ENCODE measurements at regions not wholly inside any gene's neighbourhood (a gene's known extent, or its start where the extent isn't known, plus 50 kb on each side); places are given as distances from the start of the nearest gene placed in this dataset.
"Not testable (repeated sequence)": the region's sequence is repeated elsewhere in the genome, so short reads cannot be mapped to it uniquely, and the experiment has no call there.

DNA sequence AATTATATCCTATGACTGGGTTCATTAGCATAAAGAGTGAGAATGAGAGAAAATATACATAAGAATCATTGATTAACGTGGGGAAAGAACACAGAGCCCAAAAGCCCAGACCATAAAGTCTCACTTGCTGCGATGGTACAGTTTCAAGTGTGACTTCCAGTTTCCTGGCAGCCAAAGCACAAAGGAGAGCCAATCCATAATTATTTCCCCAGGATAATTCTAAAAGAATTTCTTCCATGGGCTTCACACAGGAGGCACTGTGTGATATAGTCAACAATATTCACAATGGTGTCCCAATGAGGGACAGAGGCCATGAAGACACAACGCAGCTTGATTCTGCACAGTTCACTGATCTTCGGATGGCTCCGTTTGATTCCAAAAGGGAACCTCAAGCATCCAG, 321.6 kb downstream of the PLPP3 start:
- DNase-seq: no peak

DNA sequence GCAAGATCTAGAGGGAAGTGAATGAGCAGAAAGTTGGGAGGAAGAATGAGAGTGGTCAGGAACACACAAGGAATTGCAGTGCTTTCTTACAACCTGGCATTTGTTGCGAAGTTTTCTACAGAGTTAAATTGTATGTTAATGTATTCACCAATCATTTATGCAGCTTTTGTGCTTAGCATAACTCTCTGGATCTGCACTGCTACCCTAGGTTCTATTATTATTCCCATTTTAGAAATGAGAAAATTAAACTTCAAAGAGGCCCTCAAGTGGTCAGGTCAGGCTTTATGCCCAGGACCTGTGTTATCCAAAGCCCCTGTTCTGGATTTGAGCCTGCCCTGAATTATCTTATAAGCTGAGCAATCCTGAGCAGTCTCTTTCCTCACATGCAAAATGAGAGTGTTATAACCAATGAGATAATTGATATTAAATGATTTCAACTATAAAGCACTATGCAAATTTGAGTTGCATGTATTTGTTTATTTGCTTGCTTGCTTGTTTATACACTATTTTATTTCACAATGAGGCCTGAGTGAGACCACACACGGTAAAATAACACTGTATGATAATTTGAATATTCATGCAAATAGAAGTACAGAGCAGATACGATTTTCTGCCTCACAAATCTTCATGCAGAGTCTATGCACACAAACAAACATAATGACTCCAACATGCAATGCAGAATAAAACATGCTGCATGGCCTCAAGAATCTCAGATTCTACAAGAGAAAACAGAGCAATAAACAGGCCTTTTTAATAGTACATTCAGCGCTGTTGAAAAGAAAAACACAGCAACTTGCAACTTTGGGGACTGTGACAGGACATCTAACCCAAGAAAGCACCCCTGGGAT, 323.0 kb downstream of the PLPP3 start:
- no peak for DNase-seq

DNA sequence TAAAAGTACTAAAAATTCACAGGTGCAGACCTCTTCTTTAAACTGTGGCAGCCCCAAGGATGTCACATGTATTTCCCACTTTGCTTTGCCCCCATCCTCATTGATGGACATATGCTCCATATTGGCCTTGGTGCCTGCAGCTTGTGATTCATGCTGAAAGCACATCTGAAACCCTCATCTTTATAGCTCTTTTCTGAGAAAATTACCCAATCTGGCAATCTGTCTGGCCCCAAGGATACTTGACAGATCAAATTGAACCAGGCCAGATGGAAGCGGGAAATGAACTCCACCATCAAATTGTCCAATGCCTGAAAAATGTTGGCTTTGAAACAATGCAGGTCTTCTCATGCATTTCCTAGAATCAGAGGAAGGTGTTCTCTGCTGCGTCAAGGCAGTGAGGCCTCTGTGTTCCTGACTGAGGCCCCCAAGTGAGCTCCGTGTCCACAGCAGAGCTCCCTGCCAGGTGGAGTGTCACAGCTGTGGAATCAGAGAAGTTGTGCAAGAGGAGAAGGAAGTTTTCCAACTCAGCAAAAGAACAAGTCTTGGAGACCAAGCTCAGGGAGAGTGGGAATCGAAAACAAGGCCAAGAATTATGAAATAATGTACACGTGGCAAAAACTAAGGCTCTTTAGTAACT, 323.7 kb downstream of the PLPP3 start:
- DNase-seq: no peak

DNA sequence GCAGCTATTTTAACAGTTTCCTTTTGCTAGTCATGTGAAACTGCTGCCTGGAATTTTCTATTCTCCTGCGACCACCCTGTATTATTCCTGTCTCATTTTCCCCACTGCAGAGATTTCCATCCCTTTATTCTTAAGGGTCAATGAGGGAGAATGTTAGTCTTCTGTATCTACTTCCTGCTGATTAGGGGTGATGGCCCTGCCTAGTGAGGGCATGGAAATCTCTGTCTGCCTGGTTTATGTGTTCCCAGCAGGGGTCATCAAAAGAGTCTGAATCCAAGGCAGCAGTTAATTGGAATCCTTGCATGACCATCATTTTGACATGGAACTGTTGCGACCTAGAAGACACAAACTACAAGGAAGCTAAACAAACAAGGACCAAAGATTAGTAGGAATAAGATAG, 325.2 kb downstream of the PLPP3 start:
- DNase-seq: no peak

DNA sequence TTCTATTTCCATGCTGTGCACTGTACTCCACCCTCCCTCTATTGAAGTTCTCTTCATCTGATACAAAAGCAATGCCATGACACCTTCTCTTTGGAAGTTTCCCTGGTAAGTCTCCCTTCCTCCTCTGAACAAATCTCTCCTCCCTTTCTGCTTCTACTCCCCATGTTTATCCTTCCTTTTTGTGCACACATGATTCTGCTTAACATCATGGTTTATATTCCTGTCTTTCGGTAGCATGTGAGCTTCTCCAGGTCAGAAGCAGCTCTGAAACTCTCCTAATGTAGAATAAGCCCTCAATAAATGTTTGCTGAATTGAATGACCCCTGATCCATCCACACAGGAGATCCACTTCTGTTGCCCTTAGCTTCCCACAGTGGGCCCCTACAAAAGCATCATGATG, 328.6 kb downstream of the PLPP3 start:
- DNase-seq: no peak

DNA sequence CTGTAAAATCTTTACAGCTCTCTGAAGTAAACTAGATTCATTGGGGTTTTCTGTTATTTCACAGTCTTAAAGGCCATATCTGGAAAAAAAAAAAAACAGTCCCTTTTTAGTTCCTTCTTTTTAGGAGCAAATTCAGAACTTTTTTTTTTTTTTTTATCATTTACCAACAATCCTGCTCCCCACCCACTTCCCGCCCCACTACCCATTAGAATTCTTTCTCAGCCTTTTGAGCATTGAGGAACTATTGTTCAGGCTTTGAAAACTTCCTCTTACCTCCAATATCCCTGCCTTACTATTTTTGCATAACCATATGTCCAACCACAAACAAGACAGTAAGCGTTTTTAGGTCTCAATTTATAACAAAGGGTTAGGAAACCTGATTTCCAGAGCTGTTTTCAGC, 330.1 kb downstream of the PLPP3 start:
- no peak for DNase-seq

DNA sequence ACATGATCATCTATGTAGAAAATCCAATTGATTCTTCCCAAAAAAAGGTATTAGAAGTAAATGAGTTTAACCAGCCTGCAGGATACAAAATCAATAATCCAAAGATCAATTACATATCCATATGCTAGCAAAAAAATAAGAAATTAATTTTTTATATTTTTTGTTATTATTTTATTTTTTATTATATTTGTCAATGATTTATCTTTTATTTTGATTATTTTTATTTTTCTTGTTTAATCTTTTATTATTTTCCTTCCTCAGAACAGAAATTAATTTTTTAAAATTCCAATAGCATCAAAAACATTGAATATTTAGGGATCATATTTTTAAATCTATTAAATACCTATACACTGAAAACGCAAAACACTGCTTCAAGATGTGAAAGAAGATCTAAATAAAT, 331.2 kb downstream of the PLPP3 start:
- DNase-seq: no peak

DNA sequence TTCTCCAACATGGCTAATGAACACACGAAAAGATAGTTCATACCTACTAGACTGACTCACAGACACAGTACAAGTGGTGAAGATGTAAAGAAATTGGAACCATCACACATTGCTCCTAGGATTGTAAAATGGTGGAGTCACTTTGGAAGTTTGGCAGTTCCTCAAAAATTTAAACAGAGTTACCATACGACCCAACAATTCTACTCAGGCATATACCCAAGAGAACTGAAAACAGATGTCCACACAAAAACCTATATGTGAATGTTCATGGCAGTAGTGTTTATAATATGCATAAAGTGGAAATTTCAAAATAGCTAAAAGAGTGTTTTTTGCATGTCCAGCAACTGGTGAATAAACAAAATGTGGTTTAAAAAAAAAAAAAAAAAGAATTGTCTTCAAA, 332.6 kb downstream of the PLPP3 start:
- DNase-seq: not testable (repeated sequence)

DNA sequence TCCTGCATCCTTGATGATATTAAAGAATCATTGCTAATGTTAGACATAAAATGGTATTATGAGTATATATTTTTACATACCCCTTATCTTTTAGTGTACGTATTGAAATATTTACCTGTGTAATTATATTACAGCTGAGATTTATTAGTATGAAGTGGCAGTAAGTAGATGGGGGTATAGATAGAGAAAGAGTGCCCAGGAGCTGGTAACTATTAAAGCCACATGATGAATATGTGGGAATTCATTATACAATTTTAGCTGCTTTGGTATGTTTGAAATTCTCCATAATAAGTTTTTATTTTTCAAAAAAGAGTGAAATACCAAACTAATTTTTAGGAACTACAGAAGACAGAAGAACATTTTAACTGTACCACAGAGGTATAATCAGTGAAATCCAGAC, 339.0 kb downstream of the PLPP3 start:
- no peak for DNase-seq

DNA sequence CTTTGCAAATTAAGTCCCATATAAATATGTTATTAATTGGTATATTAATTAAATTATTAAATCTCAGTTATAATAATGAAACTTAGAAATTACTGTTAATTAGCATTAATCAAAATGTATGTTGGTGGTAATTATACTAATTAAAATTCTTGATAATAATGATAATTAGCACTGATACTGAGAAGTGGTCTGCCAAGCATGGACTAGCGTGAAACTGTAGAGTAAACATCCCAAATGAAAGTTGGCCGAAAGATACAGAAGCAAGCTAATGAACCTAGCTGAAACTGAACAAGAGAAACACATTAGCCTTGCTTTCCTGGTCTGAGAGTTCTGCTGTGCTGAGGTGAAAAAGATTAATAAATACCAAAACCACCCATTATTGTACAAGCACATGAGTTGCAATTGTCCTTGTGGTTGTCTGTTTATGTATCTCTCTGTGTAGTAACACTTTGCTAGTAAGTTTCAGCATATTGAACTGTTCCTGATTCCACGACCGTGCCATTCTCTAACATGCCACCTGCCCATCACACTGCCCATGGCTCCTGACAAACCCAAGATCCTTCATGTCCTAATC, 341.8 kb downstream of the PLPP3 start:
- no peak for DNase-seq

DNA sequence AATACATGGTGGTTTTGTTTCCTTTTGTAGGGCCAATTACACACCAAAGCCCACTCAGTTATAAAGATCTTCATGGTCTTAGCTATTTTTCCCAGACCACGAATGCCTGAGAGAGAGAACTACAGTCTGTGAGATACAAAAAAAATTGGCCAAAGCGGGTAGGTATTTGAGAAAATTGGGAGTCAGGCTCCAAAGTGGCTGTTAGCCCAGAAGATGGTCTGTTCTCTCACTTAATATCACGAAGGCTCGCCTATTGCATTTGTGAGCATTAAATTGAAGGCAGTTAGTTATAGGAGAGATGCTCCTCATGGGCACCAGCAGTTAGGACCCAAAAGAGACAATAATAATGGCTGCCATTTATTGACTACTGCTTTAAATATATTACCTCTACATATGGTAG, 342.7 kb downstream of the PLPP3 start:
- DNase-seq: no peak

DNA sequence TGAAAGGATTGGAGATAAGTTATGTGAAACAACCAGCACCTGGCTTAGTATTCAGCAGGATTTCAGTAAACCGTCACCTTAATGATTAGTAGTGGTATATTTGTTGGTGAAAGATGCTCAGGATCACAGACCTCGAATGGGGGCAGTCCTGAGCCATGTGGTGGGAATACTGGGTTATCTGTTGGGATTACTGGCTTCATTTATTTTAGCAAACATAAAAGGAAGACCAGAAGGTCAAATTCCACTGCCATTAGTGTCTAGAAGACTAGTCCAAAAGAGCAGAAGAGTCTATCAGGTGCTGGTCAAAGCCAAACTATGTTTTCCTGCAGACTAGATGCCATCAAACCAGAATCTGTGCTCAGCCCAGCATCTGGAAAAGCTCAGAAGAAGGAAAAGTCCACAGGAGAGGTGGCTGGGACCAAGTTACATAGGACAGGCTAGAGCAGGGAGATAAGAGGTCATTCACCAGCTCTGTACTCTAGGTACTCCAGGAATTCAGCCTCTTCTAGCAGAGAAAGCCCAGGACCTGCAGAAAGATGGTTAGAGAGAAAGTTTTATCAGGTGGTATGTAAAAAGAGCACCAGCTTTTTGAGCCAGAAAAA, 343.4 kb downstream of the PLPP3 start:
- no peak for DNase-seq

DNA sequence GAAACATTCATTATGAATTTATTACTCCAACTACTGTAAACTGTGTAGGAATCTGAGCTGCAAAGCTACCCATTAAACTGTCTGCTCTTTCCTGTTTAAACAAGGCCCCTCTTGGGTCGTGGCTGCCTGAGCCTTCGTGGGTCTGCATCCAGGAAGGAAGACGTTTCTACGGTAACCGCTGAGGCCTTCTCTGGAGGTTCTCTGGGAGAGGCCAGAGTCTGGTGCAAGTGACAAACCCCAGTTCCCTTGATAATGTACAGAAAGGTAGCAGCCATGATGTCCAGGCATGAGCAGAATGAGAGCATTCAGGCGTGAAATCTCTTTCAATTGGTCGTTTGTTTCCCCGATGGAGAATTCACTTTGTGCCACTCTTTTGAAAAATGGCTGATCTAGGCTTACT, 350.2 kb downstream of the PLPP3 start:
- no peak for DNase-seq

DNA sequence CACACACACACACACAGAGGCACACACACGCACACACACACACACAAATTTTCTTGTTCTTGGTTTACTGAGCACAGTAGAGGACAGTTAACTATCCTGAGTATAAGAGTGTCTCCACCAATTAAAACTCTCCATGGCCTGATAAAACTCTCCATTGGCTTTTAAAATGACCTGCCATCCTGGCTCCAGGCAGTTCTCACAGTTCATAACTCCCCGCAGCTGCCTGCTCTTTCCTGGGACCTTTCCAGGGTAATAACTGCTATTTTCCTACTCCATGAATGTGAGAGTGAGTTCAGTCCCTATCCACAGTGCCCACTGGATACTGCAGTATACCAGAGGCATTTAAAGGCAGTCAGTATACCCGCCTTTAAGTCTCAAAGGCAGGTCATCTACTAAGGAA, 351.5 kb downstream of the PLPP3 start:
- DNase-seq: no peak

DNA sequence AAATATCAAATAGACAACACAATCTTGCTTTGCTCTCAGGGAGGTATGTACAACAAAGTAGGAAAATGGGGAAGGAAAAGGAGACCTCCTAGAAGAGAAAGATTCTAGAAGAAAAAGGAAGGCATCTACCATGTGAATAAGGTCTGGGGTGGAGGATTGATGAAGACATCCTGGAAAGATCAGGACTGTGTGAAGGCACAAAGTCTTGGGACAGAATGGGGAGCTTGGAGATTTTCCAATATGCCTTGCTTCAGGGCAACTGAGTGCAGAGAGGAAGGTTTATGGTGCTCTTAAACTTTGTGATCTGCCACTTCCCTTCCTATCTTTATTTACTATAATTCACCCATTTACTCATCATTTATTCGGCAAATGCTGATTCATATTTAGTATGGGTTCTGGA, 352.0 kb downstream of the PLPP3 start:
- DNase-seq: no peak

DNA sequence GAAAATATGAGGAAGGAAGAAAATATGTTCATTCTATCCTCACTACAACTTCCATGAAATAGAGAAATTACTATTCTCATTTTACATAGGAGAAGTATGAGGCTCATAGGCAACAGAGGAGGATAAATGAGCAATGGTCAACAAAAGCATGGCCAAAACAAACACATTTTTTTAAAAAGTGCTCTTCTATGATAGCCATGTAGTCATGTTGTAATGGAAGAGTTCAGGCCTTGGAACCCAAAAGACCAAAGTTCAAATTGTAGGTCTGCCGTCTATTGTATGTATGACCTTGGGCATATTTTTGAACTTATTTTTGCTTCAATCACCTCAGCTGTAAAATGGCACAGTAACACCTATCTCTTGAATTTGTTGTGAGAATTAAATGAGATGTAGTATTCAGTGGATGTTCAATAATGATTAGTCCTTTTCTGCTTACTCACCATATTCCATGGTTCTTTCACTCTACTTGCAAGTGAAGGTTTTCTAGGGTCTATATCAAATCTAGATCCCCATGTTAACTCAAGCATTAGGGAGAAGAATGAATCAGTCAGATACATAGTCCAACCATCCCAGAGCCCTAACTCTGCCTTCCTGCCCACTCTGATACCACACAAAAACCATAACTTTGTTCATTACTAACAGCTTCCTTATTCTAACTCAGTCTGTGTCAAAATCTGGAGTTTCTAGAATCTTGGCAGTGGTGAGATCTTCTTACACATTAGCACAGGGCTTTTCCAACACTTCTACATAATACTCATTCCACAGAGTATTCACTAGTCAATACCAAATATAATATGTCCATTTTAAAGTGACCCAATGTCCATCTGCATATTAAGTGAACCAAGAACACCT, 353.2 kb downstream of the PLPP3 start:
- no peak for DNase-seq

DNA sequence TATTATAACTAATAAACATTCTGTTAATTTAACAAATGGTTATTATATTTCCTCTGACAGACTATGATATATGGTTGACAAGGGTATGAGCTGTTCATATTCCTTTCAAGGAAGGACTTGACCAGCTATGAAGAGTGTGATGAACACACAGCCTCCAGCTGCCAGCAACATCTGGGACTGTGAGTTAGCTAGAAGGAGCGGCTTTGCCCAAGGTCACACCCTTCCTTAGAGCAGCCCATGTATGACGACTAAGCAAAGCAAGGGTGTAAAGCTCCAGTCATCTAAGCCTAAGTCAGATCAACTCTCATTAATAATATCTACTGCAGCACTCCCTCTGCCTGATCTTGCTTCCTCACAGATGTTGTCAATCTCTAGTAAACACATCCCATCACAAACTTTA, 355.4 kb downstream of the PLPP3 start:
- no peak for DNase-seq

DNA sequence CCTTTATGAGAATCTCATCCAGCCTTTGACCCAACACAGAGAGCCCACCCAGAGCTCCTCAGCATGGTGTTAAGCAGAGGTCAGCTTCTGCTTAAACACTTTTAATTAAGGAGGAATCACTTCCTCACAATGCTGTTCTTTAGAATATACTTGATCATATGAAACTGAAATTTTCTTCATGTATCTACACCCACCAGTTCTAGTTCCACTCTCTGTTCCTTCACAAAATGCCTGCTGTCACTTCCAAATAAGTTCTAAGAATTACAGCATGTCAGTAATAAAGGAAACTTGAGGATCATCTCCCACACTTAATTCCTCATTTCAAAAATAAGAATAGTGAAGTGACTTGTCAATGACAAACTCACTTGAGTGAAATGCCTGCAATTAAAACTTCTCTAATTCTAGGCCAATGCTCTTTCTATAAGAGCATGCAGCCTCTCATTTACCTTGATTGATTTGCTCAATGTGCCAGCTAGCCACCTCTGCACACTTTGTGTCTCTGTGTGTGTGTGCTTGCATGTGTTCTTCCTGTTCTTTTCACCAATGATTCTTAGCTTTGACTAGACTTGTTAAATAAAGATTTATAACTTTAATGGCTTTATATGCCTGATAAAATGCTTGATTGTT, 356.3 kb downstream of the PLPP3 start:
- DNase-seq: no peak

DNA sequence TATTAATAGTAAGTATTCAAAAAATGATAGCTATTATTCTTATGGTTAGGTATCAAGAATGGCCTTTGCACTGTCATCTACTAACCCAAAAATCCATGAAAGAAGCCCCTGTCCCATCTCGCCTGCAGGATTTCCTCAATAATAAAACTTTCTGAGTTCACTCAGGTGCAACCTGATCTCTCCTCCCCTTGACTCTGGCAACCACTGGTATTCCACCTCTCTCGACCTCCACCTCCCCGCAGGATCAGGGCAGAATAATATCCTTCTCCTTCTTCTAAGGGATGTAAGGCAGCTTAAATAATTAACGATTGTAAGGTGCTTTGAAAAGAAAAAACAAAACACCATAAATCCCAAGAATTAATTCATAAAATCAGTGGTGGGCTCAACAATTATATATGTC, 359.3 kb downstream of the PLPP3 start:
- DNase-seq: no peak

DNA sequence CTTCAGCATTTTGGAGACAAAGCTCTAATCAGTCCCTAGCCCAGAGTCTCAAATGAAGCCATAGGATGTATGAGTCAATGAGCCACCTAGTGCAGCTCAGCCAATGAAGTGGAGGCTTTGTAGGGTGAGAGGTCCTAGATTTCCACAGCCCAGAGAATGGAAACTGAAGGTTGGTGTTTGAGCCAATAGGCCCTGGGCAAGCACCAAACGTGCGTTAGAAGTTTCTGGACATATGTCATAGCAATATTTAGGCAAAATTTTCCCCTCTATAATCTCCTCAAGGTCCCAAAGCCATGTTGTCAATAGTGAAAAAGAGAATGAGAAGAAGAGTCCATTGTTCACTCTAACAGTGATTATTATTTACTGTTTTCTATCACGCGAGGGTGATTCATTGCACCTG, 361.3 kb downstream of the PLPP3 start:
- DNase-seq: no peak

DNA sequence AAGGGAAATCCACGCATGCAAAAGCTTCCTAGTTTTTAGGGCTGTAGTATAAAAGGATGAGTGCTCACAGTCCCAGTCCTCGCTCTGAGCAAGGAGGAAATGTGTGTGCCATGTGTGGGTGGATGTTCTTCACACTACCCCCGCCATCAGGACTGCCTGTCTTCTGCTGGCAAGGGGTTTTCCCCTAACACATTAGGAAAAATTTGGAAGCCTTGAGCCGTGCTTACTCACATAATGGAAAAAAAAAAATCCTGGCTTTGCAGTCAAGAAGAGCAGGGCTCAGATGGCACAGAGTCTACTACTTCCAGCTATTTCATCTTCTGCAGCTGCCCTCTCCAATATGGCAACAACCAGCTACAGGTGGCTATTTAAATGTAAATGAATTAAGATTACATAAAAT, 363.1 kb downstream of the PLPP3 start:
- no peak for DNase-seq

DNA sequence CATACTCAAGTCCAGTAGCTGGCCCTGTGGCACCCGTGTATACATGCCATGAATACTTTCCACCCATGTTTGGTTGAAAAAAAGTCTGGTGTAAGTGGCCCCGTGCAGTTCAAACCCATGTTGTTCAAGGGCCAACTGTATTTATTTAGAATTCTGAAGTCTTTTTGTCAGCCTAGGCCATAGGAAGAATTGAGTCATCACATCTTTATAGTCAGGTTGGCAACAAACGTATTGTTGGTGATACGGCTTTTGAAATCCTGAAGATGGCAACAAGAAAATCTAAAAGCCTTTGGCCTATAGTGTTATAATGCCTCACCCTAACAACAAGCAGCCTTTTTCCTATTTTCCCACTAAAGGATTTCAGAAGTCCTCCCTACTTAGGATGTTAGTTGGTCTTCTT, 363.6 kb downstream of the PLPP3 start:
- DNase-seq: no peak

DNA sequence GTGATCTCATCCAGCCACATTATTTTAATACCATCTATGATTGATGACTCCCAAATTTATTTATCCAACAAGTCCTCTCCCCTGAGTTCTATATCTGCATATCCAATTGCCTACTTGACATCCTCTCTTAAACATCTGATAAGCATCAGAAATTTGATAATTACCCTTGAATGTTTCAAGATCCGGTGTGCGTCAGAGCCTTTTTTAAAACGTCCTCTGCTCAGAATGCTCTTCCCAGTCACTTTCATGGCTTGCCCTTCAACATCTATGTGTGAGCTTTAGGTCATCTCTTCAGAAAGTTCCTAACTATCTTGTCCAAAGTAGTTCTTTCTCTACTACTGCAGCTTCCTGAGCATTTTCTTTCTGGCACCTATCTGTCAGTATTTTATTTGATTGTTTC, 364.3 kb downstream of the PLPP3 start:
- no peak for DNase-seq
